HepG2 (cell line): ENCODE measurements at regions not wholly inside any gene's neighbourhood (a gene's known extent, or its start where the extent isn't known, plus 50 kb on each side); places are given as distances from the start of the nearest gene placed in this dataset.

Experiments used
- ATAC-seq: fragments of 200-7000 bp; cut with Tn5 transposase; 3 replicates; pipeline ENCODE4 v1.9.1; 2020; ENCODE audit warnings: mild to moderate bottlenecking, moderate library complexity
- BruUV-seq: library from RNA; stranded (reverse); fragments of 400-500 nt; replicated peaks from 2 replicates; lab custom pipeline; 2021; lab: Mats Ljungman, UMichigan
- CTCF ChIA-PET: fragments of 300-600 bp; formaldehyde crosslinking; extraction: SDS; loops from one replicate; lab custom pipeline; 2021; ENCODE audit warnings: low total read pairs, inconsistent platforms, low intra/inter-chr PET ratio; lab: Yijun Ruan, JAX
- POLR2A ChIA-PET: fragments of 350-600 bp; sonication (Branson Sonifier 250); formaldehyde crosslinking; loops from one replicate; lab custom pipeline; 2020; ENCODE audit warnings: antibody characterized with exemption, inconsistent platforms; lab: Yijun Ruan, JAX
- DNase-seq: peaks from one replicate; pipeline ENCODE4 v3.0.0-alpha.2; 2015; ENCODE audit warnings: low spot score
- FAIRE-seq: peaks from 3 replicates; lab custom pipeline; 2011; peaks lifted over from hg19 to GRCh38; lab: Jason Lieb, UNC
- H2AFZ ChIP-seq: one replicate; pipeline ENCODE4 v1.6.1; 2011; ENCODE audit warnings: low read length, inconsistent platforms
- H3K27ac ChIP-seq: fragments of 300-600 bp; 3 replicates; pipeline ENCODE4 v1.8.0; 2011; ENCODE audit warnings: mixed run types, mild to moderate bottlenecking, mixed read lengths, low read length, inconsistent platforms; ENCODE audit not compliant: insufficient read depth; ENCODE audit errors: extremely low read length
- H3K27me3 ChIP-seq, 2 experiments: fragments of 200-600 bp in 1 of 2; 2 replicates in 1 of 2; 3 replicates in 1 of 2; pipeline versions ENCODE4 v1.6.0 to v1.8.0; 2011; ENCODE audit warnings: low read length in 2 of 2, mild to moderate bottlenecking in 2 of 2, moderate library complexity in 2 of 2, inconsistent platforms in 1 of 2; ENCODE audit not compliant: insufficient read depth in 2 of 2, control insufficient read depth in 1 of 2
- H3K36me3 ChIP-seq, 2 experiments: fragments of 200-600 bp in 1 of 2; replicated peaks in 1 of 2; 2 replicates in 1 of 2; 3 replicates in 1 of 2; pipeline versions ENCODE4 v1.5.1 to v1.8.0; 2011; ENCODE audit warnings: low read length in 2 of 2, inconsistent platforms in 1 of 2; ENCODE audit not compliant: insufficient read depth in 2 of 2, control insufficient read depth in 1 of 2
- H3K4me1 ChIP-seq: 2 replicates; pipeline ENCODE4 v1.5.1; 2012; ENCODE audit warnings: low read length, inconsistent platforms; ENCODE audit not compliant: insufficient read depth
- H3K4me2 ChIP-seq: 2 replicates; pipeline ENCODE4 v1.6.0; 2011; ENCODE audit warnings: low read depth, low read length, inconsistent platforms
- H3K4me3 ChIP-seq, 3 experiments: fragments of 200-600 bp in 1 of 3; sonication (generic), shearing (Covaris generic) in 1 of 3; replicated peaks in 1 of 3; 2 replicates each; pipeline ENCODE4 v1.5.1; 2011 to 2016; ENCODE audit warnings: low read length in 3 of 3, inconsistent platforms in 2 of 3, low read depth in 2 of 3, mild to moderate bottlenecking in 2 of 3, control low read depth in 1 of 3, mixed read lengths in 1 of 3; ENCODE audit not compliant: insufficient read depth in 1 of 3
- H3K79me2 ChIP-seq: one replicate; pipeline ENCODE4 v1.6.1; 2011; ENCODE audit warnings: low read length, inconsistent platforms; ENCODE audit not compliant: insufficient read depth
- H3K9ac ChIP-seq: 2 replicates; pipeline ENCODE4 v1.6.0; 2011; ENCODE audit warnings: mild to moderate bottlenecking, low read depth, low read length, inconsistent platforms; ENCODE audit not compliant: insufficient read depth
- H3K9me3 ChIP-seq: 2 replicates; pipeline ENCODE4 v1.5.1; 2012; ENCODE audit warnings: mild to moderate bottlenecking, low read length
- H4K20me1 ChIP-seq: 2 replicates; pipeline ENCODE4 v1.6.0; 2011; ENCODE audit warnings: inconsistent platforms, mild to moderate bottlenecking, low read length, moderate library complexity; ENCODE audit not compliant: insufficient read depth
- ARNTL ChIP-seq: sonication (generic); formaldehyde crosslinking; IDR thresholded peaks from 2 replicates; pipeline ENCODE4 v1.4.0; 2020; ENCODE audit warnings: mild to moderate bottlenecking, missing genetic modification reagents
- BRD4 ChIP-seq: sonication (generic); formaldehyde crosslinking; IDR thresholded peaks from 2 replicates; pipeline ENCODE4 v1.4.0; 2020; ENCODE audit warnings: missing genetic modification reagents
- ETV5 ChIP-seq: IDR thresholded peaks from 2 replicates; pipeline ENCODE4 v1.6.1; 2018; ENCODE audit warnings: missing biosample characterization, missing genetic modification reagents, inconsistent platforms, borderline replicate concordance
- HCFC1 ChIP-seq: fragments of 150-350 bp; IDR thresholded peaks from 2 replicates; pipeline ENCODE4 v1.6.1; 2014; ENCODE audit warnings: low read depth, low read length
- KDM5B ChIP-seq: sonication (generic); formaldehyde crosslinking; IDR thresholded peaks from 2 replicates; pipeline ENCODE4 v1.4.0; 2020; ENCODE audit warnings: missing genetic modification reagents, mild to moderate bottlenecking, borderline replicate concordance
- NR1H2 ChIP-seq: sonication (generic); formaldehyde crosslinking; IDR thresholded peaks from 2 replicates; pipeline ENCODE4 v1.8.1; 2022; ENCODE audit warnings: low read depth, missing genetic modification reagents, borderline replicate concordance
- PITX1 ChIP-seq: sonication (generic); formaldehyde crosslinking; IDR thresholded peaks from 2 replicates; pipeline ENCODE4 v1.5.1; 2020; ENCODE audit warnings: mild to moderate bottlenecking, missing genetic modification reagents
- SMYD3 ChIP-seq: sonication (generic); formaldehyde crosslinking; IDR thresholded peaks from 2 replicates; pipeline ENCODE4 v1.8.1; 2023; ENCODE audit warnings: mild to moderate bottlenecking, missing genetic modification reagents
- SP1 ChIP-seq, 2 experiments: fragments of 450-650 bp in 1 of 2; sonication (generic) in 1 of 2; formaldehyde crosslinking in 1 of 2; IDR thresholded peaks; 2 replicates each; pipeline versions ENCODE4 v1.4.0 to v1.6.1; 2016 to 2020; ENCODE audit warnings: missing genetic modification reagents in 1 of 2
- ZC3H4 ChIP-seq: sonication (generic); formaldehyde crosslinking; IDR thresholded peaks from 2 replicates; pipeline ENCODE4 v1.4.0; 2020; ENCODE audit warnings: missing genetic modification reagents, borderline replicate concordance
- ZMYM2 ChIP-seq: sonication (generic); formaldehyde crosslinking; IDR thresholded peaks from 2 replicates; pipeline ENCODE4 v1.8.0; 2022; ENCODE audit warnings: mild to moderate bottlenecking, missing genetic modification reagents
- ZNF460 ChIP-seq: sonication (generic); formaldehyde crosslinking; IDR thresholded peaks from 2 replicates; pipeline ENCODE4 v1.5.1; 2020; ENCODE audit warnings: missing genetic modification reagents, mild to moderate bottlenecking, borderline replicate concordance
- ZNF563 ChIP-seq: sonication (generic); formaldehyde crosslinking; IDR thresholded peaks from 2 replicates; pipeline ENCODE4 v1.8.0; 2022; ENCODE audit warnings: mild to moderate bottlenecking, moderate library complexity, missing genetic modification reagents
- whole genome bisulfite sequencing: methylation state at CpG from one replicate; pipeline ENCODE4 v1.1.6; 2017; ENCODE audit warnings: low lambda C conversion rate; 5-methylcytosine and 5-hydroxymethylcytosine counted together
- in situ Hi-C: cut with HindIII; loops from 2 replicates; pipeline ENCODE4 v1.10.0; 2017; ENCODE audit warnings: low pct_unique_long_range_greater_than_20kb; ENCODE audit not compliant: extremely low pct_ligation_motif_present
- intact Hi-C: fragments of 100-400 bp; cut with micrococcal nuclease; formaldehyde crosslinking; loops from one replicate; pipeline ENCODE4 v1.10.0; 2022; ENCODE audit not compliant: unreplicated experiment
- TF ChIP-seq, protein P1 (sequence below), 2 experiments: sonication (generic) in 1 of 2; formaldehyde crosslinking in 1 of 2; IDR thresholded peaks; 2 replicates each; pipeline versions ENCODE4 v1.4.0 to v1.6.1; 2016 to 2020; ENCODE audit warnings: borderline replicate concordance in 1 of 2, low read depth in 1 of 2, mild to moderate bottlenecking in 1 of 2, missing genetic modification reagents in 1 of 2

GRCh38 chr1:5098981-5099385 lies 444.6 kb downstream of the AJAP1 start:
- WGBS = 0% methylated on average over 3 of the region's 5 CpGs
- in situ Hi-C loops (no loop called here), intact Hi-C loops (no loop called here)
- no peaks in the 10 kb centered on the region for H3K36me3 ChIP-seq
- H3K9ac ChIP-seq = no peak overlapping the region
- ChIA-PET CTCF (no interaction called here), POLR2A (no interaction called here)
- peaks cover 41% of the 10 kb centered on the region for H3K9me3 ChIP-seq
- FAIRE-seq (no peak), ATAC-seq (no peak), DNase-seq (no peak)
- no peaks in the 10 kb centered on the region for H3K4me1 ChIP-seq
- H3K27ac ChIP-seq = no peak overlapping the region
- no peak overlapping the region for H2AFZ ChIP-seq
- no peaks in the 10 kb centered on the region for H3K27me3 ChIP-seq
- BruUV-seq = no TSS peak
- no peaks in the 10 kb centered on the region for H3K79me2 ChIP-seq
- no peak for TF ChIP-seq ZC3H4
- TF ChIP-seq HCFC1 = no peak
- TF ChIP-seq NR1H2 = no peak
- no peak for TF ChIP-seq KDM5B
- TF ChIP-seq ETV5 (CRISPR knock-in tag) = no peak
- H3K4me2 ChIP-seq = no peak overlapping the region
- H4K20me1 ChIP-seq = no peaks in the 10 kb centered on the region
- H3K4me3 ChIP-seq = no peak overlapping the region

DNA sequence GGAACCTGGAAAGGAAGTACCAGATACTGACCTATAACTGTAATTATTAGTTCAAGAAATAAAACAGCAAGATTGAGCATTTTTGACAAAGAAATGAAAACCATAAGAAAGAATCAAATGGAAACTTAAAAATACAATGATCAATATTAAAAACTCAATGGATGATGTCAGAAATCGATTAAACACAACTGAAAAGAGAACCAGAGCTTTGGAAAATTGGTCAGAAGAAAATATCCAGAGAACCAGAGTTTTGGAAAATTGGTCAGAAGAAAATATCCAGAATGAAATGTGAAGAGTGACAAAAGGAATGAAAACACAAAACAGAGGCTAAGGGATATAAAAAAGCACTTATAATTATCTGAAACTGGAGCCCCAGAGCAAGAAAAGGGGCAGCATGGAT lies 438.6 kb downstream of the AJAP1 start:
- Histone ChIP-seq H3K36me3 (no peaks in the 10 kb centered on the region), H4K20me1 (no peaks in the 10 kb centered on the region), H2AFZ (no peak overlapping the region), H3K27ac (no peak overlapping the region), H3K4me3 (no peak overlapping the region), H3K4me2 (no peak overlapping the region), H3K4me1 (no peaks in the 10 kb centered on the region), H3K9me3 (peaks cover 56% of the 10 kb centered on the region), H3K79me2 (no peaks in the 10 kb centered on the region), H3K27me3 (no peaks in the 10 kb centered on the region), H3K9ac (no peak overlapping the region)
- in situ Hi-C loops (no loop called here), intact Hi-C loops (no loop called here)
- ChIA-PET POLR2A (no interaction called here), CTCF (no interaction called here)
- ATAC-seq (no peak), DNase-seq (no peak), FAIRE-seq (no peak)
- 0% methylated on average over 1 of the region's 1 CpG for WGBS
- TF ChIP-seq ZNF563 (no peak), ARNTL (no peak), BRD4 (CRISPR knock-in tag) (no peak), ZMYM2 (no peak), SMYD3 (CRISPR knock-in tag) (no peak), ZNF460 (CRISPR knock-in tag) (no peak), SP1 (IDR thresholded peaks at IDR 0.05) (no peak), SP1 (CRISPR knock-in tag; IDR thresholded peaks at IDR 0.05) (no peak), PITX1 (CRISPR knock-in tag) (no peak)
- TF ChIP-seq, protein P1, sequence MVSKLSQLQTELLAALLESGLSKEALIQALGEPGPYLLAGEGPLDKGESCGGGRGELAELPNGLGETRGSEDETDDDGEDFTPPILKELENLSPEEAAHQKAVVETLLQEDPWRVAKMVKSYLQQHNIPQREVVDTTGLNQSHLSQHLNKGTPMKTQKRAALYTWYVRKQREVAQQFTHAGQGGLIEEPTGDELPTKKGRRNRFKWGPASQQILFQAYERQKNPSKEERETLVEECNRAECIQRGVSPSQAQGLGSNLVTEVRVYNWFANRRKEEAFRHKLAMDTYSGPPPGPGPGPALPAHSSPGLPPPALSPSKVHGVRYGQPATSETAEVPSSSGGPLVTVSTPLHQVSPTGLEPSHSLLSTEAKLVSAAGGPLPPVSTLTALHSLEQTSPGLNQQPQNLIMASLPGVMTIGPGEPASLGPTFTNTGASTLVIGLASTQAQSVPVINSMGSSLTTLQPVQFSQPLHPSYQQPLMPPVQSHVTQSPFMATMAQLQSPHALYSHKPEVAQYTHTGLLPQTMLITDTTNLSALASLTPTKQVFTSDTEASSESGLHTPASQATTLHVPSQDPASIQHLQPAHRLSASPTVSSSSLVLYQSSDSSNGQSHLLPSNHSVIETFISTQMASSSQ (IDR thresholded peaks at IDR 0.05; ENCODE audit: low read depth) = no peak
- TF ChIP-seq, protein P1 (CRISPR knock-in tag; IDR thresholded peaks at IDR 0.05; ENCODE audit: borderline replicate concordance) = no peak
- BruUV-seq = no TSS peak
